PC-9 (cell line): ENCODE measurements at regions not wholly inside any gene's neighbourhood (a gene's known extent, or its start where the extent isn't known, plus 50 kb on each side); places are given as distances from the start of the nearest gene placed in this dataset.

Experiments
- EZH2 ChIP-seq: fragments of 200-600 bp; sonication (generic); IDR thresholded peaks from 2 replicates; pipeline ENCODE4 v1.8.0; 2017; ENCODE audit warnings: antibody characterized with exemption, low read depth
- TF ChIP-seq, protein P1 (sequence below): fragments of 200-600 bp; sonication (generic); conservative IDR thresholded peaks from 2 replicates; pipeline ENCODE4 v1.6.1; 2017; ENCODE audit warnings: mixed run types, antibody characterized with exemption, mild to moderate bottlenecking, moderate library complexity

DNA sequence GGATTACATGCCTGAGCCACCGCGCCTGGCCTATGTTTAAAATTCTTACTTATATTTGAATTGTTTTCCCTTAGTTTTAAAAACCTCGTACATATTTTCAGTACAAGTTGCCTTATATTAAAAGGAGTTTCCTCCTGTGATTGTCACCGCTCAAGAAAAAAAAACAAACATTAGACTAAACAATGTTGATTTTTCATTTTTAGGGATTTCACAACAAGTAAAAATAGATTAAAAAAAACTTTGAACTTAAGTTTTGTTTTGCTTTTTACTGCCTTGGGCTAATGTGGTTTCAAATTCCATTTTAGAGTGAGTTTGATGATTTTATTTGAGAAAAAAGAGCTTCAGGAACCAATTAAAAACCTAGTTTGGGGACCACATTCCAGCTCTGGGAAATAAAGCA, 1196.6 kb upstream of the CDH18 start:
- TF ChIP-seq, protein P1, sequence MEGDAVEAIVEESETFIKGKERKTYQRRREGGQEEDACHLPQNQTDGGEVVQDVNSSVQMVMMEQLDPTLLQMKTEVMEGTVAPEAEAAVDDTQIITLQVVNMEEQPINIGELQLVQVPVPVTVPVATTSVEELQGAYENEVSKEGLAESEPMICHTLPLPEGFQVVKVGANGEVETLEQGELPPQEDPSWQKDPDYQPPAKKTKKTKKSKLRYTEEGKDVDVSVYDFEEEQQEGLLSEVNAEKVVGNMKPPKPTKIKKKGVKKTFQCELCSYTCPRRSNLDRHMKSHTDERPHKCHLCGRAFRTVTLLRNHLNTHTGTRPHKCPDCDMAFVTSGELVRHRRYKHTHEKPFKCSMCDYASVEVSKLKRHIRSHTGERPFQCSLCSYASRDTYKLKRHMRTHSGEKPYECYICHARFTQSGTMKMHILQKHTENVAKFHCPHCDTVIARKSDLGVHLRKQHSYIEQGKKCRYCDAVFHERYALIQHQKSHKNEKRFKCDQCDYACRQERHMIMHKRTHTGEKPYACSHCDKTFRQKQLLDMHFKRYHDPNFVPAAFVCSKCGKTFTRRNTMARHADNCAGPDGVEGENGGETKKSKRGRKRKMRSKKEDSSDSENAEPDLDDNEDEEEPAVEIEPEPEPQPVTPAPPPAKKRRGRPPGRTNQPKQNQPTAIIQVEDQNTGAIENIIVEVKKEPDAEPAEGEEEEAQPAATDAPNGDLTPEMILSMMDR, result no peak
- no peak for TF ChIP-seq EZH2
